ENCODE measurements at regions not wholly inside any gene's neighbourhood (a gene's known extent, or its start where the extent isn't known, plus 50 kb on each side); places are given as distances from the start of the nearest gene placed in this dataset.
"Not testable (repeated sequence)": the region's sequence is repeated elsewhere in the genome, so short reads cannot be mapped to it uniquely, and the experiment has no call there.

- not testable (repeated sequence) for TF ChIP-seq POLR2A (IDR thresholded peaks at IDR 0.05); CTCF (IDR thresholded peaks at IDR 0.05); POLR2AphosphoS5 (IDR thresholded peaks at IDR 0.05); EP300 (IDR thresholded peaks at IDR 0.05; ENCODE audit: low read depth)
Measured at GRCh38 chr22:11607215-11607614, 3920.8 kb upstream of the OR11H1 start.
